Stimulated activated CD4-positive, alpha-beta T cell treated with anti-CD3 and anti-CD28 coated beads, Interleukin-15, amount 100 ng/mL, for 24 hours (primary cell): ENCODE measurements at regions not wholly inside any gene's neighbourhood (a gene's known extent, or its start where the extent isn't known, plus 50 kb on each side); places are given as distances from the start of the nearest gene placed in this dataset.

Experiments
- DNase-seq: peaks from one replicate; pipeline ENCODE4 v3.0.0-alpha.2; 2020

- no peak for DNase-seq
These were observed 499.7 kb downstream of the TMTC2 start for GRCh38 chr12:83186419-83186818.

DNA sequence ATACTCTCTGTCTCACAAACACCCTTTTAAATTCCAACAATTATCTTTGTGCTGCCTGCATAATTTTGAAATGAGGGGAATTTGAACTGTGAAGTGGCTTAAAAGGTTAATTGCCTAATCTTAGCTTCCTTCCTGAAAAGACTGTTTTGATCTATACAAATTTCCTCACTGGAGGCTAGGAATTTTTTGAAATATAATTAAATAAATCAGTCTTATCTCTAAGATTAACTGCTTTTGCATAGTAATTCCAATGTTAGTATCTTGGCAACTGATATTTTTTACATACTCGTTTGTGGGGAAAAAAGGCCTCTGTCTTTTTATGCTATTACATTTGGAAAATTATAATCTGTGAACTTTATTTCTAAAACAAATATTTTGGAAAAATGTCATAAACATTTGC lies 498.5 kb downstream of the TMTC2 start:
- no peak for DNase-seq
